Cardiac muscle cell (in vitro differentiated cells and primary cell): ENCODE measurements at regions not wholly inside any gene's neighbourhood (a gene's known extent, or its start where the extent isn't known, plus 50 kb on each side); places are given as distances from the start of the nearest gene placed in this dataset.

Experiments
- DNase-seq, 2 donors: peaks; one replicate each; pipeline versions ENCODE4 v3.0.0 to v3.0.0-alpha.2; 2010 to 2017; ENCODE audit warnings: low read depth in 1 of 2, low spot score in 1 of 2
- H3K27ac ChIP-seq: fragments of 200-600 bp; sonication (generic); 2 replicates; pipeline ENCODE4 v1.5.1; 2016
- H3K27me3 ChIP-seq: fragments of 200-600 bp; sonication (generic); 2 replicates; pipeline ENCODE4 v1.6.0; 2016; ENCODE audit warnings: control low read depth
- H3K36me3 ChIP-seq: fragments of 200-600 bp; sonication (generic); 2 replicates; pipeline ENCODE4 v1.5.1; 2016; ENCODE audit warnings: control low read depth
- H3K4me1 ChIP-seq: fragments of 200-600 bp; sonication (generic); 2 replicates; pipeline ENCODE4 v1.8.1; 2017; ENCODE audit warnings: low read depth, mild to moderate bottlenecking, mixed run types
- H3K4me3 ChIP-seq: fragments of 200-600 bp; sonication (generic); 2 replicates; pipeline ENCODE4 v1.5.1; 2016; ENCODE audit warnings: mild to moderate bottlenecking
- H3K9me3 ChIP-seq: fragments of 200-600 bp; sonication (generic); 2 replicates; pipeline ENCODE4 v1.5.1; 2017; ENCODE audit warnings: low read depth, mild to moderate bottlenecking, control low read depth
- TF ChIP-seq, protein P1 (sequence below): IDR thresholded peaks from 2 replicates; pipeline ENCODE4 v1.5.1; 2012; ENCODE audit warnings: low read depth, mild to moderate bottlenecking, low read length

DNA sequence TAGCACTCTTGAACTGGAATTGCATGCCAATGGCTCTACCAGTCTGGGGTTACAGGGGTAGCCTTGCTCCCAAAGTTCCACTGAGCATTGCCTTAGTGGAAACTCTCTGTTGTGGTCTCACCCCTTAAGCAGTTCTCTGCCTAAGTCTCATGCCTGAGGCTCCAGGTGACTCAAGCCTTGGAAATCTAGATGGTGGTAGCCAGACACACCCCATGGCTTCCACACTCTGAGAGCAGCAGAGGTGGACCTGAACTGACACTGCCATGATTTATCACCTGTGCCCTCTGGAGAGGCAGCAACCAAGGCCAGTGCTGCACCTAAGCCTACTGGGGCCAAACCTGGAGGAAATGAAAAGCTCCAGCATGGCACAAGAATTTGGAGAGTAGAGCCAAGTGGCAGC lies 285.7 kb upstream of the PKN2 start:
- no peaks in the 10 kb centered on the region for H3K9me3 ChIP-seq
- TF ChIP-seq, protein P1, sequence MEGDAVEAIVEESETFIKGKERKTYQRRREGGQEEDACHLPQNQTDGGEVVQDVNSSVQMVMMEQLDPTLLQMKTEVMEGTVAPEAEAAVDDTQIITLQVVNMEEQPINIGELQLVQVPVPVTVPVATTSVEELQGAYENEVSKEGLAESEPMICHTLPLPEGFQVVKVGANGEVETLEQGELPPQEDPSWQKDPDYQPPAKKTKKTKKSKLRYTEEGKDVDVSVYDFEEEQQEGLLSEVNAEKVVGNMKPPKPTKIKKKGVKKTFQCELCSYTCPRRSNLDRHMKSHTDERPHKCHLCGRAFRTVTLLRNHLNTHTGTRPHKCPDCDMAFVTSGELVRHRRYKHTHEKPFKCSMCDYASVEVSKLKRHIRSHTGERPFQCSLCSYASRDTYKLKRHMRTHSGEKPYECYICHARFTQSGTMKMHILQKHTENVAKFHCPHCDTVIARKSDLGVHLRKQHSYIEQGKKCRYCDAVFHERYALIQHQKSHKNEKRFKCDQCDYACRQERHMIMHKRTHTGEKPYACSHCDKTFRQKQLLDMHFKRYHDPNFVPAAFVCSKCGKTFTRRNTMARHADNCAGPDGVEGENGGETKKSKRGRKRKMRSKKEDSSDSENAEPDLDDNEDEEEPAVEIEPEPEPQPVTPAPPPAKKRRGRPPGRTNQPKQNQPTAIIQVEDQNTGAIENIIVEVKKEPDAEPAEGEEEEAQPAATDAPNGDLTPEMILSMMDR = no peak
- H3K4me1 ChIP-seq = peaks cover 4% of the 10 kb centered on the region
- no peak overlapping the region for H3K27ac ChIP-seq
- H3K4me3 ChIP-seq = no peak overlapping the region
- DNase-seq = no peak
- H3K27me3 ChIP-seq = no peaks in the 10 kb centered on the region
- no peaks in the 10 kb centered on the region for H3K36me3 ChIP-seq

- H3K27me3 ChIP-seq = no peaks in the 10 kb centered on the region
- H3K4me1 ChIP-seq = peaks cover 4% of the 10 kb centered on the region
- H3K4me3 ChIP-seq = no peak overlapping the region
- no peak for DNase-seq
- H3K9me3 ChIP-seq = no peaks in the 10 kb centered on the region
- no peaks in the 10 kb centered on the region for H3K36me3 ChIP-seq
- H3K27ac ChIP-seq = no peak overlapping the region
- TF ChIP-seq, protein P1 = no peak
Observed at GRCh38 chr1:88399690-88400089, 284.4 kb upstream of the PKN2 start.

GRCh38 chr1:88401313-88401712 lies 282.8 kb upstream of the PKN2 start:
- TF ChIP-seq, protein P1 = no peak
- peaks cover 4% of the 10 kb centered on the region for H3K4me1 ChIP-seq
- DNase-seq = no peak

GRCh38 chr1:88404582-88404981 lies 279.5 kb upstream of the PKN2 start:
- H3K4me3 ChIP-seq = no peak overlapping the region
- no peak overlapping the region for H3K27ac ChIP-seq
- H3K4me1 ChIP-seq = peaks cover 4% of the 10 kb centered on the region
- no peaks in the 10 kb centered on the region for H3K27me3 ChIP-seq
- DNase-seq = no peak
- H3K36me3 ChIP-seq = no peaks in the 10 kb centered on the region
- no peaks in the 10 kb centered on the region for H3K9me3 ChIP-seq
- TF ChIP-seq, protein P1 = no peak

More at GRCh38 chr1:88401313-88401712, 282.8 kb upstream of the PKN2 start:
- no peaks in the 10 kb centered on the region for H3K9me3 ChIP-seq
- H3K27me3 ChIP-seq = no peaks in the 10 kb centered on the region
- H3K4me3 ChIP-seq = no peak overlapping the region
- H3K36me3 ChIP-seq = no peaks in the 10 kb centered on the region
- no peak overlapping the region for H3K27ac ChIP-seq

DNA sequence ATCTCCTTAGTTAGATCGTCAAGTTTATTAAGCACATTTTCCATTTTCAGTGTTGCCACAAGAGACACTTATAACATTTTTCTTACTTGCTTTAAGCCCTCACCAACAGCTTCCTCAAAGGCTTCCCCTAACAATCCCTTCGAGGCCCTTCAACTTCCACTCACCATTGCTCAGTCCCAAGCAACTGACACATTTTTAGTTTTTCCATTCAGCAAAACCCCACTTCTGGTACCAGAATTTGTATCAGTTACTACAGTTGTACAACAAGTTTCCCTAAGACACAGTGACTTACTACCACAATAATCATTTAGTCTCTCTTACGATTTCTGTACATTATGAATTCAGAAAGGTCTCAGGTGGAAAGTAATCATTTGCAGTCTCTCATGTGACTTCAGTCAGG lies 276.8 kb upstream of the PKN2 start:
- Histone ChIP-seq H3K27me3 (no peaks in the 10 kb centered on the region), H3K4me3 (no peak overlapping the region), H3K27ac (no peak overlapping the region), H3K36me3 (no peaks in the 10 kb centered on the region), H3K4me1 (no peaks in the 10 kb centered on the region), H3K9me3 (no peaks in the 10 kb centered on the region)
- TF ChIP-seq, protein P1 = no peak
- DNase-seq = no peak

DNA sequence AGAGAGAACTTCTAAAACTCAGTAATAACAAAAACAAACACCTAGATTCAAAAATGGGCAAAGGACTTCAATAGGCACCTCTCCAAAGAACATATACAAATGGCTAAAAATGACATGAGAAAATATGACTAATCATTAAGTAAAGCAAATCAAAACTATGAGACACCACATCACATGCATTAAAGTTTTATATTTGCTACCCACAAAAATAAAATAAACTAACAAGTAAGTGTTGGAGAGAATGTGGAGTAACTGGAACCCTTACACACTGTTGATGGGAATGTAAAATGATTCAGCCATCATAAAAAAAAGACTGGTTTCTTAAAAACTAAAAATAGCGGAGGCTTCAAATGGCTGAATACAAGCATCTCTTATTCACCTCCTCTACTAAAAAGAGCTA lies 262.1 kb upstream of the PKN2 start:
- TF ChIP-seq, protein P1 = no peak
- Histone ChIP-seq H3K36me3 (no peaks in the 10 kb centered on the region), H3K9me3 (no peaks in the 10 kb centered on the region), H3K4me1 (no peaks in the 10 kb centered on the region), H3K27ac (no peak overlapping the region), H3K27me3 (no peaks in the 10 kb centered on the region), H3K4me3 (no peak overlapping the region)
- no peak for DNase-seq
